ENCODE measurements at regions not wholly inside any gene's neighbourhood (a gene's known extent, or its start where the extent isn't known, plus 50 kb on each side); places are given as distances from the start of the nearest gene placed in this dataset.

DNA sequence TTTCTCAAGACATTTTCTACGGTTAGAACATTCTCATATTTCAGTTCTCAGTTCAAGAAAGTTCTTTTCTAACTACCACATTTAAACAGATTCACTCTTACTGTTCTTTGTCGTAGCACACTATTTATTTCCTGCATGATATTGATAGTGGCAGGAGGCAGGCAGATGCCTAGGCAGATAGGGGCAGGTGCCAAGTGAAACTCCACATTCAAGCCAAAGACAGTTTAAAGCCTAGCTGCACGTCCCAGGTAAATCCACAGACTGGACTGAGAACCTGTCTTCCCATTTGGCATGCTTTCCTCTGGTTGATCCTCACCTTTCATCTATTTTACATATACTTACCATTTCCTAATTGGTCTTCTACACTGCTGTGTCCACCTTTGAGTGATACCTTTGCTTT is 359.3 kb downstream of the TMX3 start:
- Histone ChIP-seq H3K4me3 (ENCODE audit: low read length) (no peak overlapping the region), H2AFZ (ENCODE audit: low read depth, low read length) (no peak overlapping the region), H3K27me3 (ENCODE audit: low read depth, low read length) (no peaks in the 10 kb centered on the region), H3K36me3 (replicated peaks; ENCODE audit: low read depth, low read length) (no peaks in the 10 kb centered on the region), H3K79me2 (ENCODE audit: low read length) (no peaks in the 10 kb centered on the region), H3K27ac (ENCODE audit: low read length) (no peak overlapping the region), H3K4me2 (ENCODE audit: low read length) (no peak overlapping the region), H3K9ac (ENCODE audit: low read length) (no peak overlapping the region), H3K9me3 (ENCODE audit: insufficient read depth, low read length) (no peaks in the 10 kb centered on the region), H4K20me1 (ENCODE audit: insufficient read depth, low read length) (no peaks in the 10 kb centered on the region), H3K4me1 (ENCODE audit: low read length) (no peaks in the 10 kb centered on the region)
- TF ChIP-seq, protein P1, sequence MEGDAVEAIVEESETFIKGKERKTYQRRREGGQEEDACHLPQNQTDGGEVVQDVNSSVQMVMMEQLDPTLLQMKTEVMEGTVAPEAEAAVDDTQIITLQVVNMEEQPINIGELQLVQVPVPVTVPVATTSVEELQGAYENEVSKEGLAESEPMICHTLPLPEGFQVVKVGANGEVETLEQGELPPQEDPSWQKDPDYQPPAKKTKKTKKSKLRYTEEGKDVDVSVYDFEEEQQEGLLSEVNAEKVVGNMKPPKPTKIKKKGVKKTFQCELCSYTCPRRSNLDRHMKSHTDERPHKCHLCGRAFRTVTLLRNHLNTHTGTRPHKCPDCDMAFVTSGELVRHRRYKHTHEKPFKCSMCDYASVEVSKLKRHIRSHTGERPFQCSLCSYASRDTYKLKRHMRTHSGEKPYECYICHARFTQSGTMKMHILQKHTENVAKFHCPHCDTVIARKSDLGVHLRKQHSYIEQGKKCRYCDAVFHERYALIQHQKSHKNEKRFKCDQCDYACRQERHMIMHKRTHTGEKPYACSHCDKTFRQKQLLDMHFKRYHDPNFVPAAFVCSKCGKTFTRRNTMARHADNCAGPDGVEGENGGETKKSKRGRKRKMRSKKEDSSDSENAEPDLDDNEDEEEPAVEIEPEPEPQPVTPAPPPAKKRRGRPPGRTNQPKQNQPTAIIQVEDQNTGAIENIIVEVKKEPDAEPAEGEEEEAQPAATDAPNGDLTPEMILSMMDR (IDR thresholded peaks at IDR 0.05; ENCODE audit: low read depth, low read length) = no peak
- no peak for TF ChIP-seq EZH2phosphoT487 (IDR thresholded peaks at IDR 0.05; ENCODE audit: low read depth)

DNA sequence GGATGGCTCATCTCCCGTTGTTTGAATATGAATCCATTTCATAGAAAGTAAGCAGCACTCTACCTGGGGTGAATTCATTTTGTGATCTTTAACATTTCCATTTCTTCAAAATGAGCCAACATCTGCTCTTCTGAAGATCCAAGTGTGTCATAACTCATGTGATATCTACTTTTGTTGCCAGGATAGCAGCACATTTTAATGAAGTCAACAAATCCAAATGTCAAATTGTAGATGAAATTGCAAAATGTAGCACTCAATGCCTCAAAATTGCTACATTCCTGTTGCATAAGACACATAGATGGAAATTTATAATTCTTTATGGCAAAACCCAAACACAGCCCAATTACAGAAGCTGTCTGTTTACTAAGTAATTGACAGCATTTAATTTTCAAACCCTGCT is 360.7 kb downstream of the TMX3 start:
- H3K36me3 ChIP-seq (replicated peaks; ENCODE audit: low read depth, low read length) = no peaks in the 10 kb centered on the region
- H3K9me3 ChIP-seq (ENCODE audit: insufficient read depth, low read length) = no peaks in the 10 kb centered on the region
- H3K4me3 ChIP-seq (ENCODE audit: low read length) = no peak overlapping the region
- H2AFZ ChIP-seq (ENCODE audit: low read depth, low read length) = no peak overlapping the region
- H3K9ac ChIP-seq (ENCODE audit: low read length) = no peak overlapping the region
- no peak overlapping the region for H3K4me2 ChIP-seq (ENCODE audit: low read length)
- H3K79me2 ChIP-seq (ENCODE audit: low read length) = no peaks in the 10 kb centered on the region
- H3K27me3 ChIP-seq (ENCODE audit: low read depth, low read length) = no peaks in the 10 kb centered on the region
- no peak overlapping the region for H3K27ac ChIP-seq (ENCODE audit: low read length)
- H4K20me1 ChIP-seq (ENCODE audit: insufficient read depth, low read length) = no peaks in the 10 kb centered on the region
- no peaks in the 10 kb centered on the region for H3K4me1 ChIP-seq (ENCODE audit: low read length)
- TF ChIP-seq, protein P1 (IDR thresholded peaks at IDR 0.05; ENCODE audit: low read depth, low read length) = no peak
- TF ChIP-seq EZH2phosphoT487 (IDR thresholded peaks at IDR 0.05; ENCODE audit: low read depth) = no peak

DNA sequence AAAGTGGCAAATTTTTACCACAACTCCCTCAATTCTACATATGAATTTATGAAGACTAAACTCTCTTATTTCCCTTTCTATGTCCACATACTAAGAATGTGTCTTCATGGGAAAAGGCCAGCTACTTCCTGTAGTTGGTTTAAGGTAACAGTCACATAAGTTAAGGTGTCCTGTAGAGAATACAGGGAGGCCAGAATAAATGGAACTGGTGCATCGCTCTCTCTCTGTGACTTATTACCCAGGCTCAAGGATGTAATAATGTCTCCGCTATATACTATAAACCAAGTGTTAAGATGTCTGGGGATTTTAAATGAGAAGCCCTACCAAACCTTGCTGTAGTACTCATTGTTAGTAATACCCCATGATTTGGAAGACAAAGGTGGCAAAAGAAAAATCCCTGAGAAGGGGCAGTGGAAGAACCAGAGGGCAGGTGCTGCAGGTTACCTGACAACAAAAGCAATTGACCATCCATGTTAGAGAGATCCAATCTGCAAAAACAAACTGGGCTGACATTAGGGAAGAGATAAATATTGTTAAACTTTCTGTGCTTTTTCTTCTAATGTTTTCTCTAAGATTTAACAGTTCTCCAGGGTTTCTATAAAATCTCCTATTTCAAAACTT is 372.8 kb downstream of the TMX3 start:
- Histone ChIP-seq H3K9ac (ENCODE audit: low read length) (no peak overlapping the region), H3K4me3 (ENCODE audit: low read length) (no peak overlapping the region), H3K4me1 (ENCODE audit: low read length) (no peaks in the 10 kb centered on the region), H4K20me1 (ENCODE audit: insufficient read depth, low read length) (no peaks in the 10 kb centered on the region), H3K4me2 (ENCODE audit: low read length) (no peak overlapping the region), H3K36me3 (replicated peaks; ENCODE audit: low read depth, low read length) (no peaks in the 10 kb centered on the region), H3K9me3 (ENCODE audit: insufficient read depth, low read length) (no peaks in the 10 kb centered on the region), H3K27me3 (ENCODE audit: low read depth, low read length) (no peaks in the 10 kb centered on the region), H2AFZ (ENCODE audit: low read depth, low read length) (0 out of 2 replicates have a peak overlapping the region, but pooled peaks have one; percentile 5), H3K79me2 (ENCODE audit: low read length) (no peaks in the 10 kb centered on the region), H3K27ac (ENCODE audit: low read length) (no peak overlapping the region)
- TF ChIP-seq, protein P1 (IDR thresholded peaks at IDR 0.05; ENCODE audit: low read depth, low read length) = no peak
- no peak for TF ChIP-seq EZH2phosphoT487 (IDR thresholded peaks at IDR 0.05; ENCODE audit: low read depth)

DNA sequence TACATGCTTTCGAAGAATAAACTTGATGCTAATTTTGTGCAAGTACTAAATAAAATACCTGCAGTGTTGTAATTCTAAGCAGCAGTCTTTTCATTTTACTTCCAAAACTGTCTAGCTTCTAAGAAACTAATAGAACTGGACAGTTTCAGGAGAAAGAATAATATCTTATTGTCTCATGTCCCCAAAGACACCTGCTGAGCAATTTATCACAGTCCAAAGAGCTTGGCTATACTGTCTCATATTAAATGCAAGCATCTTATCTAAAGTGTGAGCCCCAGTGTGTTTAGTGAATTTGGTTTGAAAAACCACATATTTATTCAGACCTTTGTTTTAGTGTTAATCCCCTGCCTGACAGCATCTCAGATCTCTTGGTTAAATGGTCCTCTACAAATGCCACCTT is 374.3 kb downstream of the TMX3 start:
- H3K9ac ChIP-seq (ENCODE audit: low read length) = no peak overlapping the region
- H3K4me3 ChIP-seq (ENCODE audit: low read length) = no peak overlapping the region
- no peak overlapping the region for H3K27ac ChIP-seq (ENCODE audit: low read length)
- H3K36me3 ChIP-seq (replicated peaks; ENCODE audit: low read depth, low read length) = no peaks in the 10 kb centered on the region
- H3K79me2 ChIP-seq (ENCODE audit: low read length) = no peaks in the 10 kb centered on the region
- no peaks in the 10 kb centered on the region for H3K9me3 ChIP-seq (ENCODE audit: insufficient read depth, low read length)
- no peaks in the 10 kb centered on the region for H4K20me1 ChIP-seq (ENCODE audit: insufficient read depth, low read length)
- H3K4me2 ChIP-seq (ENCODE audit: low read length) = no peak overlapping the region
- H3K4me1 ChIP-seq (ENCODE audit: low read length) = no peaks in the 10 kb centered on the region
- H2AFZ ChIP-seq (ENCODE audit: low read depth, low read length) = no peak overlapping the region
- TF ChIP-seq, protein P1 (IDR thresholded peaks at IDR 0.05; ENCODE audit: low read depth, low read length) = no peak
- TF ChIP-seq EZH2phosphoT487 (IDR thresholded peaks at IDR 0.05; ENCODE audit: low read depth) = no peak
- no peaks in the 10 kb centered on the region for H3K27me3 ChIP-seq (ENCODE audit: low read depth, low read length)

All from OCI-LY3 (cell line).